ENCODE measurements at regions not wholly inside any gene's neighbourhood (a gene's known extent, or its start where the extent isn't known, plus 50 kb on each side); places are given as distances from the start of the nearest gene placed in this dataset.

DNA sequence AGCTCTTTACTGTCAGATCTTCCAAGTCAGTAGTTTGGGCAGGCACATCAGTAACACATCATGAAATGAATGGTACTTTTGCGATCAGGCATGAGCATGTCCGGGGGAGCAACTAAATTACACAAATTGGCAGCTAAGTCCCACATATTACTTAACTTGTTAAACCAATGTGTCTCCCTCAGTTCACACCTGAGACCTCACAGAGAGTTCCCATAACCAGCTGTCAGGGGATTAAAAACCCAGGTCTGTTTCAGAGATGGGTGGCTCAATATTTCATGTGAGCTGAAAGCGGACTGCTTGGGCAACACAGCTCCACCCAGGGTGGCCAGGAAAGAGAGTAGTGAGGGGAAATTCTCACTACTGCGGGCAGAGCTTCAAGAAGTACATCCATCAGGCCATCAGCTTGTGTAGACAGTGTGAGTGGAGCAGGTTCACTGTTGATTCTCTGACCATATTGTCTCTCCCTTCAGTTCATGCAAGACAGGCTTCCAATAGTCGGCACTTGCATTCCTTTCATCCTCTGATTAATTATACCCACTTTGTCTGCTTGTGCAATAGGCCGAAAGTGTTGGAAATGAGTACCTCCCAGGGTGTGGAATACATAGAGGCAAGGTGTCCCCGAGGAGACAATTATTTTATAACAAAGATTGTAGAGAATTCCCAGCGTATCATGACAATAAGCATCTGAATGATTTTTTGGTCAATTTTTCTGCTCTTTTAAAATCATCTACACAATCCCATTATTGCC is 139.9 kb downstream of the PTGER3 start:
- DNase-seq: no peak
- Histone ChIP-seq H3K27me3 (replicated peaks) (no peaks in the 10 kb centered on the region), H3K4me3 (ENCODE audit: low read depth, low read length) (no peak overlapping the region), H3K27ac (no peak overlapping the region), H3K36me3 (replicated peaks) (no peaks in the 10 kb centered on the region)
- TF ChIP-seq, protein P1, sequence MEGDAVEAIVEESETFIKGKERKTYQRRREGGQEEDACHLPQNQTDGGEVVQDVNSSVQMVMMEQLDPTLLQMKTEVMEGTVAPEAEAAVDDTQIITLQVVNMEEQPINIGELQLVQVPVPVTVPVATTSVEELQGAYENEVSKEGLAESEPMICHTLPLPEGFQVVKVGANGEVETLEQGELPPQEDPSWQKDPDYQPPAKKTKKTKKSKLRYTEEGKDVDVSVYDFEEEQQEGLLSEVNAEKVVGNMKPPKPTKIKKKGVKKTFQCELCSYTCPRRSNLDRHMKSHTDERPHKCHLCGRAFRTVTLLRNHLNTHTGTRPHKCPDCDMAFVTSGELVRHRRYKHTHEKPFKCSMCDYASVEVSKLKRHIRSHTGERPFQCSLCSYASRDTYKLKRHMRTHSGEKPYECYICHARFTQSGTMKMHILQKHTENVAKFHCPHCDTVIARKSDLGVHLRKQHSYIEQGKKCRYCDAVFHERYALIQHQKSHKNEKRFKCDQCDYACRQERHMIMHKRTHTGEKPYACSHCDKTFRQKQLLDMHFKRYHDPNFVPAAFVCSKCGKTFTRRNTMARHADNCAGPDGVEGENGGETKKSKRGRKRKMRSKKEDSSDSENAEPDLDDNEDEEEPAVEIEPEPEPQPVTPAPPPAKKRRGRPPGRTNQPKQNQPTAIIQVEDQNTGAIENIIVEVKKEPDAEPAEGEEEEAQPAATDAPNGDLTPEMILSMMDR (IDR thresholded peaks at IDR 0.05; ENCODE audit: low read depth, low read length, missing control alignments): no peak
- in situ Hi-C loops (cut with HindIII; ENCODE audit: low pct_ligation_motif_present, low sequenced_read_pairs): no loop called here

- H3K4me3 ChIP-seq (ENCODE audit: low read depth, low read length): no peak overlapping the region
- DNase-seq: no peak
- no peaks in the 10 kb centered on the region for H3K27me3 ChIP-seq (replicated peaks)
- TF ChIP-seq, protein P1 (IDR thresholded peaks at IDR 0.05; ENCODE audit: low read depth, low read length, missing control alignments): no peak
- H3K36me3 ChIP-seq (replicated peaks): no peaks in the 10 kb centered on the region
- in situ Hi-C loops (cut with HindIII; ENCODE audit: low pct_ligation_motif_present, low sequenced_read_pairs): no loop called here
- H3K27ac ChIP-seq: no peak overlapping the region
Measured at GRCh38 chr1:70909262-70909822, 138.3 kb downstream of the PTGER3 start.

GRCh38 chr1:70910013-70910412 is 137.6 kb downstream of the PTGER3 start:
- H3K27me3 ChIP-seq (replicated peaks): no peaks in the 10 kb centered on the region
- H3K27ac ChIP-seq: no peak overlapping the region
- in situ Hi-C loops (cut with HindIII; ENCODE audit: low pct_ligation_motif_present, low sequenced_read_pairs): no loop called here
- H3K4me3 ChIP-seq (ENCODE audit: low read depth, low read length): no peak overlapping the region
- TF ChIP-seq, protein P1 (IDR thresholded peaks at IDR 0.05; ENCODE audit: low read depth, low read length, missing control alignments): no peak
- no peak for DNase-seq
- H3K36me3 ChIP-seq (replicated peaks): no peaks in the 10 kb centered on the region

GRCh38 chr1:70911861-70912260 is 135.8 kb downstream of the PTGER3 start:
- Histone ChIP-seq H3K27me3 (replicated peaks) (no peaks in the 10 kb centered on the region), H3K36me3 (replicated peaks) (no peaks in the 10 kb centered on the region), H3K27ac (no peak overlapping the region), H3K4me3 (ENCODE audit: low read depth, low read length) (no peak overlapping the region)
- in situ Hi-C loops (cut with HindIII; ENCODE audit: low pct_ligation_motif_present, low sequenced_read_pairs): no loop called here
- DNase-seq: no peak
- TF ChIP-seq, protein P1 (IDR thresholded peaks at IDR 0.05; ENCODE audit: low read depth, low read length, missing control alignments): no peak

DNA sequence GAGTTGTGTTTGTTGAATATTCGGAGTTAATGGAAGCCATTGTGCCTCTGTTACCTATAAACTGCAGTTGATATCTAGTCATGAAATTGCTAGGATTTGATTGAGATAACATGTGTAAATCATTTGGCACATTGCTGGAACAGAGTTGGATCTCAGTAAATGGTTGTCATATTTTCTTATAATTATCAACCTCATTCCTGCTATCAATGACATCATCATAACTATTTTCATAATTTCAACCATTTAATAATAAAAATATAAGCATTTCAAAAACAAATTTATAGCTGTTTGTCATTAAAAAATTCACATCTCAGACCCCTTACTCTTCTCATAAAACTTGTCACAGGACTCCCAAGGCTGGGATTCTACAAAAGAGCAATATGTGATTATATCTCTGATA is 133.4 kb downstream of the PTGER3 start:
- no peak for DNase-seq
- in situ Hi-C loops (cut with HindIII; ENCODE audit: low pct_ligation_motif_present, low sequenced_read_pairs): no loop called here
- Histone ChIP-seq H3K27ac (no peak overlapping the region), H3K27me3 (replicated peaks) (no peaks in the 10 kb centered on the region), H3K4me3 (ENCODE audit: low read depth, low read length) (no peak overlapping the region), H3K36me3 (replicated peaks) (no peaks in the 10 kb centered on the region)
- TF ChIP-seq, protein P1 (IDR thresholded peaks at IDR 0.05; ENCODE audit: low read depth, low read length, missing control alignments): no peak
